ENCODE measurements at regions not wholly inside any gene's neighbourhood (a gene's known extent, or its start where the extent isn't known, plus 50 kb on each side); places are given as distances from the start of the nearest gene placed in this dataset.
"Not testable (repeated sequence)": the region's sequence is repeated elsewhere in the genome, so short reads cannot be mapped to it uniquely, and the experiment has no call there.

DNA sequence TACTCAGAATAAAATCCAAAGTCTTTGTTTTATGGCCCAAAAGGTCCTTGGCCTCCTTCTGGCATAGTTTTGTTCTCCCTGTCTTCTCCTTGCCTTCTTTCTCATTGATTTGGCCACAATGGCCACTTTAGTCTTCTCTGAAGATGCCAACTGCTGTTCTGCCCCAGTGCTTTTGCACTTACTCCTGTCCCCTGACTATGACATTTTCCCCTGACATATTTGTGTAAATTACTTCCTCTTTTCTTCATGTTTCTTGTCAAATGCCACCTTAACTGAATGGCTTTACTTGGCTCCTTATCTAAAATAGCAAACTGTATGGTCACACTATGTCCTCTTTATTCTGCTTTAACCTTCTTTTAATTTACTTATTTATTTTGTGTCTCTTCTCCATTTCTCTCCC is 484.7 kb upstream of the ARRDC3 start:
- no peak for DNase-seq

DNA sequence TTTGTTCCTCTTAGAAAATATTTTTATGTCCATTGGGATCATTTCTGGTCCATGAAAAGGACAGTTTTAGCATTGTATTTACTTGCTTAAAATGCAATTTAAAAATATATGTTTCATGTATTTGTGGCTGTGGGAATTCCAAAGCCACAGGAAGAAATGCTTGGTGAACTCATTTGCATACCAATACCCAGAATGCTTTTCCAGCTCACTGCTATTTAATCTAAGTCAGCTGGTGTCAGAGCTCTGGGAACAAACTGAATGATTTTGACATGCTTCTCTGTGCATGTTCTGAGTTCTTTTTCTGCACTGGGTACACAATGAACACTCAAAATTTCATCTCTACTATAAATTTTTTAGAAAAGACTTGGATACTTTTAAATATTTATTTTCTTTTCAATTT is 482.8 kb upstream of the ARRDC3 start:
- no peak for DNase-seq

DNA sequence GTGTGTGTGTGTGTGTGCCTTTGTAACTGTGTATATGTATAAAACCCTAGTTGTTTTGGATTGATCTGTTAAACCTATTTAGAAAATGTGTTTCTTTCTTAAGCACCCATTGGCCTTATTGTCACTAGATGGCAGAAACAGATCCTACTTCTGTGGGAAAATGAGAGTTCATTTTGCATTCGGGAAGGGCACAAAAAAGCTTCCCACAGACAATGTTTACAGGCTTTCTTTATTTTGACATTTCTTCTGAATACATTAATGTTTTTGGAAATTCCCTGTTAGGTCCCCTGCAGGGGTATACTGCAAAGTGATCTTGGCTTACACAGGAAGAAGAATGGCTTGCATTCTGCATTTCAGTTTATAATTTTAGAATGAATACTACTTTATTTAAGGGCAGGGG is 481.8 kb upstream of the ARRDC3 start:
- DNase-seq = no peak

DNA sequence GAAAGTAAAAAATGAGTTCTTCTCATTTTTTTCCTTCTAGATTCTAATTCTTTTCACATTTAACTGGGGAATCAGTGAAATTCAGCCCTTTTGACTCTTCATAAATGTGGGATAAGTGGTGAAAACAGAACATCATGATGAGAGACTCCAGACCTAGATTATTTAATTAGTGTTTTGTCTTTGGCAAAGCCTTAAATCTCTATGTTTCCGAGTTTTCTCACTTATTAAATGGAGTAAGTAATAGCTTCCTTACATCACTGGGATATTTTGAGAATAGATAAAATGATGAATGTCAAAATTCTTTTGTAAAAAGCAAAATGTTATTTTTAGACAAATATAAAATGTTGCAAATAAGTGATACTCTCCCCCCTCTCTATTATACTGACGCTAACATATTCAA is 468.6 kb upstream of the ARRDC3 start:
- DNase-seq = no peak

DNA sequence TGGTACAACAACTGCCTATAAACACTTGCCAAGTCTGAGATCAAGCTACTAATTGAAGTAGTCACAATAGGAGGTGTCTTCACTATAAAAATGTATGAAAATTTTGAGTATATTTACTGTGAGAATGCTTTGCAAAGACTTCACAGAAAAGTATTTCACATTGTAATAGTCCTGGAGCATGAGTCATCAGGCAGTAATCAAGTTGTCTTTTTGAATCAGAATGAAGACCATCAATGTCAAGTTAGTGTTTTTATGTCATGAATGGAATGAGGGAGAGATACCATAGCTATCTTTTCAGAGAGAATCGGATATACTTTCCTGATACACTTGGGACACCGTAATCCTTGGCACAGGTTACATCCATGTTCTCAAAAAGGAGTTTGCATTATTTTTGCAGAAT is 466.9 kb upstream of the ARRDC3 start:
- DNase-seq = no peak

DNA sequence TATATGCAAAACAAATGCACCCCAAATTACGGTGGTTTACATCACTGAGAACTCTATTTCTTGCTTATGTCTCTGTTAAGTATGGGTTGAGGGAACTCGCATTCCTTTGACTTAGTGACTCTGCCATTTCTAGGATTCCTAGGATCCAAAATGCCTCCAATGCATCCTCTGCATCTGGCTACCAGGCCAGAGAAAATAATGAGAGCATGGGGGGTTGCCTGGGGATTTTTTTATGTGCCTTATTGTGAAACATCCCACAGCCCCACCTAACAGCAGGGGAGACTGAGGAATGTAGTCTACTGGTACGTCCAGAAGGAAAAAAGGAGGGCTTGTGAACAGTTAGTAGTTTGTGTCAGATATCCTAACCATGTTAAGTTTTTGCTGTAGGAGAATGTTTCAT is 466.0 kb upstream of the ARRDC3 start:
- DNase-seq = no peak

DNA sequence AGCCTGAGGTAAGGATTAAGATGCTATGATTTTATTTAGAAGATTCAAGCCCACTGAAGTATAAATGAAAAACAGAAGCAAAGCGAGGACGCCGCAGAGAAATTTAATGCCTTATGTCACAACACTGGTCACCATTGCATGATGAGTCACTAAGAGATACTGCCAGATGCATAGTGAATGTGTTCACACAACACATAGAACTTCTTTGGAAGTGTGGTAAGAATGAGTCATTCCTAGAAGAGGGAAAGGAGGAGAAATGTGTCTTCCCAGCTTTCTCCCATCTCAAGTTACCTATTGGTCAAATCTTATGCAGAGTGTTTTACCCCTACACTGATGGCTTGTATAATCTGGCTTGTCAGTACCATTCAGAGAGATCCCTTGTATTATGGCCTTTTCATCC is 465.3 kb upstream of the ARRDC3 start:
- DNase-seq = peak; percentile 77

DNA sequence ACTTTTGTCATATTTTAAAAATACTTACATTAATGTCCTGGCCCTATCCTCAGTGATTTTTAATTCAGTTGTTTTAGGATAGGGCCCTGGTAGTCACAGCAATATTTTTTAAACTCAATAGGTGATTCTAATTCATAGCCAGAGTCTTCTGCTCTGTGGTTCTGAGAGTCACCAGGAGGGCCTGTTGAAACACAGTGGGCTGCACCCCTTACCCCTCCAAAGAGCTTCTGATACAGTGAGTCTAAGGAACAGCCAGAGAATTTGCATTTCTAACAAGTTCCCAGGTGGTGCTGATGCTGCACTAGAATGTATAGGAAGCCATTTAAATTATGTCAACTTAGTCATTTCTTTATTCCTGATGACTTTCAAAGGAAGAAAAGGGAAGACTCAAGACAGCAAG is 458.3 kb upstream of the ARRDC3 start:
- no peak for DNase-seq

DNA sequence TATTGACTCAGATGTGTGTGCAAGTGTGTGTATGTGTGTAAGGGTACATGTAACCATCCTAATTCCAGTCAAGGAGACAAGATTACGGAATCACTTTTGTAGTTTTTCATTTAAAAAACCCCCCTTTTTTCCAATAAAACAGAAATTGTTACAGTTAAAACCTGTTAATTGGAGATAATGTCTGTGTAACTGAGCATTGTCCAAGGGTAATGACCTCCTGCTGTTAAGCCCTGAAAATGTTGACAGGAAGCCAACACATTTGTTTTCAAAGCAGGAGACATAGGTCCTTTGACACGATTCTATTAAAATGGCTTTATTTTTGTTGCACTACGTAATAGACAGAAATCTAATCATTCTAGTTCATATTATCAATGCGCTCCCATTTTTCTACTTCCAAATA is 457.3 kb upstream of the ARRDC3 start:
- DNase-seq = no peak

DNA sequence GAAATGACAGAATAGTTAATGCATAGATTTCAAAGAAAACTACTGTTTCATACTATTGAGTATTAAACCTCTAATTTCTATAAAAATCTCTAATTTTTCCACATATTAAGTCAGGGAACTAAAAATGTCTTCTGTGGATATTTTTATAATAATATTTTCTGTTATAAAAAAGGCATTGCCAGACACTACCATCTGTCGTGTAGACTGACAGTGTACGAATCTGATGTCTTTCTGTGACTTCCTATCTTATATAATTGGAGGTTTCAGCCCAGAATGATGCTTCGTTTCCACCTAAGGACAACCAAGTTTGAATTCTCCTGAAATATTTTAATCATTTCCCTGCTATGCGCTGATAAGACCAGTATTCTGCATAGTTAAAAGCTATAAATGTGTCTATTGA is 456.6 kb upstream of the ARRDC3 start:
- DNase-seq = no peak

DNA sequence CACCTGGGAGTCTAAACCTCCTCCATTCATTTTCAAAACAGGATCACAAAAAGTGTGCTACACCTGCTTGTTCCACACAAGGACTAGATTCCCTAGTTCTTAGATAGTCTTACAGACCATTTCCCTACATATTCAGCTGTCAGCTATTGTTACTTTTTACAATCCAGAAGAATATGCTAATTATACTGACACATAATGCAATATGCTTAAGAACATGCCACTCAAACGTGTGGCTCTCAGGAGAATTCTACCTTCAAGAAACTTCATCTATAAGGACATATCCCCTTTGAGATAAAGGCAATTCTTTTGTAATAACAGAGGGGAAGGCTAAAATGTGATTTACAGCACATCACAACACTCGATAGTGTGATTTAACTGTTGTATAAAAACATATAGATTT is 456.1 kb upstream of the ARRDC3 start:
- DNase-seq = no peak

DNA sequence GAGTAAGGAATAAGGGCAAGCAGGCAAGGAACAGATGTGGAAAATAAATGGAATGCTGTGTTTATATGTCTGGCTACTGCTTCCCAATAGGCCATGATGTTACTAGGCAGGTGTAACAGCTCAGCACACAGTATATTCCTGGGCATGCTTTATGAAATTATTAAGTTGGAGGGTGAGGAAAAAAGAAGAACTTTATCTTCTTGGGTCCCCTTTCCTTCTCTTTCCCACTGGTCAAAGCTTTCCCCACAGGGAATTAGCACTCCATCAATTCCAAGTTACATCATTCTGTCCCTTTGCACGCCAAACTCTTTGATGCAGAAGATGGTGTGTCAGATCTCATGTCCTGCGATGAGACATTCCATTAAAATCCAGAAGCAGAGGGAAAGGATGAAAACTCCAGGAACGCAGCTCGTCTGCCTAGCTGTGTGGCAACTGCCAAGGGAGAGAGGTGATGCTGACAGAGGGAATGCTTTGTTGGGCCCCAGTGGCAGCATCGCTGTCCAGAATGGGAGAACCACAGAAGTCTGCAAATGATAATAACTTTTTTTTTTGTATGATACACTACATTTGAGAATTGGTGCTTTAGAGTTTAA is 447.3 kb upstream of the ARRDC3 start:
- no peak for DNase-seq

DNA sequence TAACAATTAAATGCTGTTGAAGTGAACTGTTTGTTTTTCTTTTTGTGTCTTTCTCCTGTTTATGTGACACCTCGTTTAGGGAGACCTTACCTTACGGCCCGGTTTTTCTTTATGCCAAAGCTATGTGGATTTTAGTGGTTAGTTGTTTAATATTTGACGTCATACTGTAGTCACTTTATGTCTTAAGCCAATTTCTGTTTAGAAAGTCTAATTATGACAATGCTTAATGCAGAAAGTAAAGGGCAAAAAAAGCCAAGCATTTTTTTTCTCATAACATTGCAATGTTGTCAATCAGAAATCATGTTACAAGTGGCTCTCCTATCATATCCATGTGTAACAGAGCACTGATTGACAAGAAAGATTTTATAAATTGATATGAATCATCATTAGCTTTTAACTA is 442.5 kb upstream of the ARRDC3 start:
- no peak for DNase-seq

DNA sequence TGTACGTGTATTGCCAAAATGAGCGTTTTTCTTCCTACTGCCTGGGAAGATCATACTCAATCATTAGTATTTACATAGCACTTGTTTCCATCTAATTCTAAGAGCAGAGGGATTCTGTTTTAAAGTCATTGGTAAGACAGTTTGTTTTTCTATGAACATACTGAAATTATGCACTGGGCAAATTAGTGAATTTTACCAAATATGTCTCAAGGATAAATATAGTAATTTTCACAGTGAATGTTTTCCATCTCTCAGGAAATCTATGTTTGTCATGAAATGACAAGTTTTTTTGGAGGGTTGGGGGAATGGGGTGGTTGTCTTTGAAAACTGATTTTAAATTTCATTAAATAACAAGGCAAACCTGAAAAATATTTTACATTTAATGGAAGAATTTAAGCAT is 441.3 kb upstream of the ARRDC3 start:
- DNase-seq = no peak

DNA sequence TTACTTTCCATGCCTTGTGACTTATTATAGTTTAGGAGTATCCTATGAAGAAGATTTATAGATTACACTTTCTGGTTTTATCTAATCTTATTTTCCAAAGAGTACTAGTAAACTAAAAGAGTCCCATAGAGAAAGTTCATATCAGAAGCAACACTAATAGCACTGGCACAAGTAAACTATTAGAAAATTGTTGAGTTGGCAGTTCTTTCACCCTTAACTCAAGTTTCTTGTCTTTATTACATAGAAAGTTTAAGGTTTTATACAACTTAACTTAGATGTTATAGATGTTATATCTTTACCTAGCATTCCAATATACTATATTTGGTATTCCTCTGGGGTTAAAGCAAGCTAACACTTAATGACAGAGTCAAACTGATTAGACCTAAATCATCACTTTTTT is 437.8 kb upstream of the ARRDC3 start:
- DNase-seq = no peak

DNA sequence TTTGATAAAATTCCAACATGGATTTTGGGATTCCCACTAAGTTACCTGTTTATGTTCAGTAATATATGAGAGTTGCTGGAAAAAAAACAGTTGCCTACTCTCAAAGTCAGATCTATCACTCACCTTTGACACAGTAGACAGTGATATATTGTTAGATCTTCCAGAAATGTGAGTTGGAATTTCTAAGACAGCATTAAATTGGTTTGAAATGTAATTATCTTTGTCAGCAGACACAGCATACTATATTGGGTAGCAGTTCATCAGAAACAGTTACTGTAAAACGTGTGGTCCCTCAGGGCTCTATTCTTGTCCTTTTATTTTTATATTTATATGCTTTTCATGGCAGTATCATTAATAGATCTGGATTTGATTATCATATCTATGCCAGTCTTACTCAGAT is 433.6 kb upstream of the ARRDC3 start:
- no peak for DNase-seq

DNA sequence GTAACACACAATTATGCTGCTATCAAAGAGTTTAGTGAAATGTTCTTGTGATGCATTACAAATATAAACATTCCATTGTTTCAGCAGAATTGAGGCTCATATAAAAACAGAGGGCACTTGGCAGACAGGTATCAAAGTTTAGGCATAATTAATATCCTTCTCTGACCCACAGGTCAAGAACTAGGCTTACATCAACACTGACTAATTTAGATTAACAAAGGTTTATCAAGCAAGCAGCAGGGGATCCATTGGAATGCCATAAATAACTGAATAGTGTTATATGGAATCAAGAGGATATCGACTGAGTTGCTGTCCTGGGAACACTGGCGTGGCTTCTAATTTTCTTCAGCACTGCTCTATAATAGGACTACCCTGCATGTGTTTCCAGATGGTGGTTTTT is 414.5 kb upstream of the ARRDC3 start:
- DNase-seq = no peak

DNA sequence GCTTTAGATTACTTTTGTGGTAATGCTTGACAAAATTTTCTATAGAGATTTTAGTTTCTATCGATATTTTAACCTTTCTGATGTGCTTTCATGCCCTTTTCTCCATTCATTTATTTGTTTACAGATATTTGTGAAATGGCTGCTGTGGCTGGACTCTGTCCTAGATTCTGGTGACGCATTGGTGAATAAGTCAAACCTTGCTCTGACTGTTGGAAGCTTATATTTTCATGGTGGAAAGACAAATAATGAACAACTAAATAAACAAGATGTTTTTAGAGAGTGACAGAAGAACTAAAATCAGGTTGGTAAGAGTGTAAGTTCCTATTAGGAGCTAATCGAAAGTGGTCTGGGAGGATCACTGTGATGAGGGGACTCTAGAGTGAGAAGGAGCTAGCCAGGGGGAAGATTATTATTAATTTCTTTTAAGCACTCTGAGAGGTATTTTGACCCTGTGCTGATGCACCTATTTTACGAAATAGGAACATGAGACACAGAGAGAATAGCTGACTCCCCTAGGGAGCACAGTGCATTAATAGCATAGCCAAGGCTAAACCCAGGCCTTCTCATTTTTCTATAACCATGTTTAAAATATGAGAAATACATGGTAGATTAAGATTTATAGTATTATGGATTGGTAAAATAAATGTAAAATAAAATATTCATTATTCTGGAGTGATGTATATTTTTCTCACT is 411.9 kb upstream of the ARRDC3 start:
- DNase-seq = no peak

DNA sequence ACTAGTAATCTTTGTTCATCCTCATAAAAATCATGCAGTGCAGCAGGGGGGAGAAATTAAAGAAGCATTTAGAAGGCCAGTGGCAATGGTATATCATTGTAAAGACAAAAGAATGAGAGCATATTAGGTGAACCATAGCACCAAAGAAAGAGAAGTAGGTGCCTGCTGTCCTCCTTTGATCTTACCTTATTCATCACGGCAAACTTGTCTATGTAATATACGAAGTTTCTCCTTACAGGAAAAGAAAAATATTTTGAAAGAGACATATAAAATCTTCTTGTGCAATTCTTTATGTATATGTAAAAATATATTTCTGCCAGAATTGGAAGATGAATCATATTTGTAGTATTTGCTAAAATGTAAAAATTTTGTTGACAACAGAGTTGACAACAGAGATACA is 411.3 kb upstream of the ARRDC3 start:
- DNase-seq = no peak

DNA sequence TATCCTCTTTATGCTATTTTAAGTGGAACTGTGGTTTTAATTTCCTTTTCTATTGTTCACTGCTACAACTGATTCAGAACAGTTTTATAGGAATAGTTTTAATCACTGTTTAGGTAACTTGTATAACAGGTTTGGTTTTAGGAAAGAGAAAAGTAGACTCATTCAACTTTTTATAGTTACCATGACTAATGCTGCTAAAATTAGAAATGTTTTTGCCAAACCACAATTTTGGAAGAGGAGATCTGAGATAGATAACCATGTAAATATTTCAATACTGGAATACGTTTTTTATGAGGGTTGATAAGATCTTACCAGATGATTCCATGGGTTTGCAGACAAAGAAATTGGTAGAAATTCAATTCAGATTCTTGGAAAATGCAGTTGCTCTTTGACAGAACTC is 404.6 kb upstream of the ARRDC3 start:
- DNase-seq = no peak

DNA sequence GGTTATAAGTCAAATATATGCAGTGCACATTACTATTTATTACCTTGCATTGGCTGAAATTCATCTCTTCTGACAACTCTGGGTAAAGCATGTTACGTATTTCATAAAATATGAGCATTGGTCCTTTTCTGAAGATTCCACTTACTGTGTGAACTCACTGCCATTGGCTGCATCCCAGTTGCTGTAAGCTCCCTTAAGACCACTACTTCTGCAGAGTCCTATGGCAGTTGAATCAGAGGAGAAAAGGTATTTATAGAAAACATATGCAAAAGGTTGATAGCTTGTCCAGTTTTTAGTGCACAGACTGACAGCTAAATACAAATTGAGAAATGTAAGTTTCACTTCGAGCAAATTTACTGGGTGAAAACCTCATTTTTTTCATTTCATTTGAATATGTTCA is 394.6 kb upstream of the ARRDC3 start:
- no peak for DNase-seq

DNA sequence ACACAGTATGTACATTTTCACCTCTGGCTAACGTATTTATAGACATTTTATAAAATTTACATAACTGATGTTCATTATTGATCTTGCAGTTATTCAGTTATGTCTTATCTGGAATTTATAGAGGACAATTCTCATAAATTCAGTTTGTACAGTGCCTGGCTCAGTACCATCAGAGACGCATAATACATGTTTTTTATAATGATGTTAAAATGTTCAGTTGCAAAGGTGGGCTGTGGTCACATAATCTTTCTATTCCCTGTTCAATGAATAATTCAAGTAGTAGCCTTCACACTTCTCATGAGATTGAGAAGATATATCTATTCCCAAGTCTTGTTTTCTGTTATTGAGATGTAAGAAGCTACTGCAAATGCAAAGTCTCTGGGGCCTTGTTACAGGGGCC is 393.1 kb upstream of the ARRDC3 start:
- DNase-seq = no peak

DNA sequence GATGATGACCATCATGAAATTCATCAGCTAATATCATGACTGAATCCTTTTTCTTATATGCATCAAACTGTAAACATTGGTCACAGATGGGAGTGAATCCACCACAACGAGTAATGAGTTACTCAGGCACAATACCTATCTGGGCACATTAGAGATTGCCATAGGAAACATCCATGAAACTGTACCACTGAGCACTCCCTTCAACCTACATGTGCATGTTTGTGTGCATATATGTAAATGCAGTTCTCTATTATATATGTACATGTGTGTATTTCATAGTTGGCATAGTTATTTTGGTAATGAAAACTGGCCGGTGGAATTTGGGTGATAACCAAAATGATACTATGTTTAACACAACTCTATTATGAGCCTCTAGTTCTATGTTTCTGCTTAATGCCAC is 387.3 kb upstream of the ARRDC3 start:
- DNase-seq = no peak

DNA sequence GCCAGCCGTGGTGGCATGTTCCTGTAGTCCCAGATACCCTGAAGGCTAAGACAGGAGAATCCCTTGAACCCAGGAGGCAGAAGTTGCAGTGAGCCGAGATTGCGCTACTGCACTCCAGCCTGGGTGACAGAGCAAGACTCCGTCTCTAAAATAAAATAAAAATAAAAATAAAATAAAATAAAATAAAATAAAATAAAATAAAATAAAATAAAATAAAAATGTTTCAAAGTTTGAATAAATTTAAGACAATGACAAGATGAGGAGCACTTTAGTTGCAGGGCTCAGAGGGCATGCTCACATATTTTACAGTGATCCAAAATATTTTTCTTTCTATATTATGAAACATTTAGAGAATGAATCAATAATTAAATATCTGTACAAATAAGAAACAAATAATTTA is 374.3 kb upstream of the ARRDC3 start:
- not testable (repeated sequence) for DNase-seq

DNA sequence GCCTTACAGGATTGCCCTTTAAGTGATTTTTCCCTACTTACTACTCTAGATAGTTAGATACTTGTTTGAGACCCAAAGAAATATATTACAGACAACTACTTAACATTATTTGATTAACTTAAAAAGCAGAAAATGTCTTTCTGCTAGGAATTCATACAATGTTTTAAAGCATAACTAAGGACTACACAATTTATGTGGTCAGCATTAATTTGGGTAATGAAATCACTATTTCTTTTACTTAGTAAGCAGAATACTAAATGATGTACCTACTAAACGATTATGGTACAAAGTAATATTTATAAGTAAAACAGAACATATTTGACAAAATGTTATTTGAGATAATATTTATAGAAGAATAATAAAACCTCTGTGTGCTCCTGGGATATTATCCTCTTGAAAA is 371.9 kb upstream of the ARRDC3 start:
- no peak for DNase-seq
